K562 (cell line): ENCODE measurements at regions not wholly inside any gene's neighbourhood (a gene's known extent, or its start where the extent isn't known, plus 50 kb on each side); places are given as distances from the start of the nearest gene placed in this dataset.

Experiments
- CBX8 ChIP-seq: fragments of 200-600 bp; sonication (generic); IDR thresholded peaks from 2 replicates; pipeline ENCODE4 v1.6.1; 2012; ENCODE audit warnings: borderline replicate concordance, mixed run types, low read depth, mild to moderate bottlenecking, moderate library complexity, mixed read lengths, low read length, control low read depth, inconsistent platforms; ENCODE audit not compliant: poor library complexity, severe bottlenecking; ENCODE audit errors: extremely low read depth
- CTCF ChIP-seq, 3 experiments: IDR thresholded peaks in 2 of 3; conservative IDR thresholded peaks in 1 of 3; 2 replicates each; pipeline ENCODE4 v1.5.1; 2011 to 2012; ENCODE audit warnings: low read length in 3 of 3, mild to moderate bottlenecking in 3 of 3, control low read depth in 2 of 3, improper control_type of control experiment in 1 of 3, inconsistent platforms in 1 of 3, low read depth in 1 of 3, mixed read lengths in 1 of 3, moderate library complexity in 1 of 3; ENCODE audit not compliant: insufficient read depth in 2 of 3
- POLR2A ChIP-seq: fragments of 450-650 bp; conservative IDR thresholded peaks from 2 replicates; pipeline ENCODE4 v1.6.1; 2016
- ZNF146 ChIP-seq: IDR thresholded peaks from one replicate; pipeline ENCODE4 v1.6.1; 2018; ENCODE audit warnings: missing compliant biosample characterization; ENCODE audit not compliant: unreplicated experiment
- ZNF449 ChIP-seq: fragments of 250-450 bp; sonication (Bioruptor Pico); IDR thresholded peaks from 2 replicates; pipeline ENCODE4 v1.8.0; 2022; ENCODE audit warnings: moderate library complexity, mild to moderate bottlenecking, inconsistent platforms

GRCh38 chr2:53498210-53498609, 269.4 kb upstream of the CHAC2 start:
- TF ChIP-seq POLR2A (no peak), ZNF449 (no peak), CTCF (IDR thresholded peaks at IDR 0.05 in 2 of 3, conservative IDR thresholded peaks at IDR 0.05 in 1 of 3; ENCODE audit: insufficient read depth in 2 of 3, low read depth in 1 of 3, low read length in 3 of 3) (no peak), CBX8 (no peak), ZNF146 (CRISPR knock-in tag) (no peak)
